Cardiac fibroblast (primary cell): ENCODE measurements at regions not wholly inside any gene's neighbourhood (a gene's known extent, or its start where the extent isn't known, plus 50 kb on each side); places are given as distances from the start of the nearest gene placed in this dataset.

Source experiments
- DNase-seq, 2 donors: peaks; one replicate each; pipeline versions ENCODE4 v3.0.0 to v3.0.0-alpha.2; 2010; ENCODE audit warnings: low read depth in 2 of 2
- H3K4me3 ChIP-seq, 2 donors: replicated peaks in 1 of 2; 1 replicate in 1 of 2; 2 replicates in 1 of 2; pipeline ENCODE4 v1.5.1; 2011; ENCODE audit warnings: low read depth in 2 of 2, low read length in 2 of 2, mild to moderate bottlenecking in 2 of 2, moderate library complexity in 1 of 2
- CTCF ChIP-seq: IDR thresholded peaks from one replicate; pipeline ENCODE4 v1.5.1; 2011; ENCODE audit warnings: low read depth, mild to moderate bottlenecking, low read length, inconsistent platforms

- no peak for TF ChIP-seq CTCF
- no peak overlapping the region for H3K4me3 ChIP-seq
- no peak for DNase-seq
Measured at GRCh38 chr1:208298593-208299269, 54.5 kb upstream of the PLXNA2 start.

- no peak for DNase-seq
- no peak overlapping the region for H3K4me3 ChIP-seq
- TF ChIP-seq CTCF = no peak
Measured at GRCh38 chr1:208300084-208300770, 56.0 kb upstream of the PLXNA2 start.

GRCh38 chr1:208302699-208303238, 58.6 kb upstream of the PLXNA2 start:
- no peak overlapping the region for H3K4me3 ChIP-seq
- TF ChIP-seq CTCF = no peak
- DNase-seq = no peak

- no peak for DNase-seq
- TF ChIP-seq CTCF = no peak
- H3K4me3 ChIP-seq = no peak overlapping the region
Measured at GRCh38 chr1:208303743-208304712, 59.8 kb upstream of the PLXNA2 start.

- no peak for TF ChIP-seq CTCF
- no peak overlapping the region for H3K4me3 ChIP-seq
- DNase-seq = no peak
Measured at GRCh38 chr1:208308221-208308620, 64.0 kb upstream of the PLXNA2 start.

GRCh38 chr1:208309771-208310170, 65.6 kb upstream of the PLXNA2 start:
- no peak overlapping the region for H3K4me3 ChIP-seq
- no peak for DNase-seq
- TF ChIP-seq CTCF = no peak
